PC-3 (cell line): ENCODE measurements at regions not wholly inside any gene's neighbourhood (a gene's known extent, or its start where the extent isn't known, plus 50 kb on each side); places are given as distances from the start of the nearest gene placed in this dataset.
"Not testable (repeated sequence)": the region's sequence is repeated elsewhere in the genome, so short reads cannot be mapped to it uniquely, and the experiment has no call there.

ENCODE experiments used
- EZH2 ChIP-seq: fragments of 300-600 bp; sonication (generic); IDR thresholded peaks from one replicate; pipeline ENCODE4 v1.6.1; 2017; ENCODE audit warnings: antibody characterized with exemption, mild to moderate bottlenecking, low read length; ENCODE audit not compliant: unreplicated experiment
- TF ChIP-seq, protein P1 (sequence below): fragments of 300-600 bp; sonication (generic); conservative IDR thresholded peaks from 2 replicates; pipeline ENCODE4 v1.5.1; 2017; ENCODE audit warnings: antibody characterized with exemption, low read depth, mild to moderate bottlenecking, low read length

DNA sequence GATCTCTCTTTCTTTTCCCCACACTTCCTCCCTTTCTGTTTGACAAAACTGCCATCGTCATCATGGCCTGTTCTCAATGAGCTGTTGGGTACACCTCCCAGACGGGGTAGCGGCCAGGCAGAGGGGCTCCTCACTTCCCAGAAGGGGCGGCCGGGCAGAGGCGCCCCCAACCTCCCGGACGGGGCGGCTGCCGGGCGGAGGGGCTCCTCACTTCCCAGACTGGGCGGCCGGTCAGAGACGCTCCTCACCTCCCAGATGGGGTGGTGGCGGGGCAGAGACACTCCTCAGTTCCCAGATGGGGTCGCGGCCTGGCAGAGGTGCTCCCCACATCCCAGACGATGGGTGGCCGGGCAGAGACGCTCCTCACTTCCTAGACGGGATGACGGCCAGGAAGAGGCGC lies 184.3 kb upstream of the FRMD6 start:
- TF ChIP-seq EZH2 = not testable (repeated sequence)
- TF ChIP-seq, protein P1, sequence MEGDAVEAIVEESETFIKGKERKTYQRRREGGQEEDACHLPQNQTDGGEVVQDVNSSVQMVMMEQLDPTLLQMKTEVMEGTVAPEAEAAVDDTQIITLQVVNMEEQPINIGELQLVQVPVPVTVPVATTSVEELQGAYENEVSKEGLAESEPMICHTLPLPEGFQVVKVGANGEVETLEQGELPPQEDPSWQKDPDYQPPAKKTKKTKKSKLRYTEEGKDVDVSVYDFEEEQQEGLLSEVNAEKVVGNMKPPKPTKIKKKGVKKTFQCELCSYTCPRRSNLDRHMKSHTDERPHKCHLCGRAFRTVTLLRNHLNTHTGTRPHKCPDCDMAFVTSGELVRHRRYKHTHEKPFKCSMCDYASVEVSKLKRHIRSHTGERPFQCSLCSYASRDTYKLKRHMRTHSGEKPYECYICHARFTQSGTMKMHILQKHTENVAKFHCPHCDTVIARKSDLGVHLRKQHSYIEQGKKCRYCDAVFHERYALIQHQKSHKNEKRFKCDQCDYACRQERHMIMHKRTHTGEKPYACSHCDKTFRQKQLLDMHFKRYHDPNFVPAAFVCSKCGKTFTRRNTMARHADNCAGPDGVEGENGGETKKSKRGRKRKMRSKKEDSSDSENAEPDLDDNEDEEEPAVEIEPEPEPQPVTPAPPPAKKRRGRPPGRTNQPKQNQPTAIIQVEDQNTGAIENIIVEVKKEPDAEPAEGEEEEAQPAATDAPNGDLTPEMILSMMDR = not testable (repeated sequence)
